ENCODE measurements at regions not wholly inside any gene's neighbourhood (a gene's known extent, or its start where the extent isn't known, plus 50 kb on each side); places are given as distances from the start of the nearest gene placed in this dataset.

DNA sequence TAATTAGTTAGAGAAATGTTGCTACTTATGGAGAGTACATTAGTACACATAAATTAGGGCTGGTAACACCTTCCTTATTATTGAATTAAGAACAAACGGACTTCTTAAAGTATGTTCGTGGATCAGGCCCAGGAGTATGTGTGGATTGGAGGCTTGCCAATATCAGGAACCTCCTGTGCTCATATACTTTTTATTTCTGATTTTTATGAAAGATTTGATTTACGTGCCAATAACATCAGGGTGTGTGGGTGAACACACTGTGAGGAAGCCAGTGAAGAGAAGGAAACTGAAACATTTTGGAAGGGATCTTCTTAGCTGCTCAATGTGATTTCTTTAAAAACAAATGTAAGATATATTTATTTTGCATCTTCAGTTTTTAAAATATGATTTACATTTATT lies 113.0 kb downstream of the EFEMP1 start:
- H3K79me2 ChIP-seq (ENCODE audit: control insufficient read depth, insufficient read depth, low read length), result no peaks in the 10 kb centered on the region
- ChIA-PET POLR2A (no interaction called here), CTCF (interaction anchor here (1.5 kb wide), 1 partner anchor 38 kb away, joined by 3 read pairs; no protein-coding TSS in a partner anchor), SMC1A (ENCODE audit: uncharacterized antibody, unreplicated experiment) (no interaction called here), RAD21 (ENCODE audit: unreplicated experiment) (no interaction called here)
- H4K20me1 ChIP-seq (ENCODE audit: control insufficient read depth, insufficient read depth), result no peaks in the 10 kb centered on the region
- H3K9me3 ChIP-seq (replicated peaks; ENCODE audit: control insufficient read depth, insufficient read depth, low read length), result no peaks in the 10 kb centered on the region
- no peak overlapping the region for H3K4me3 ChIP-seq
- ATAC-seq (no peak), DNase-seq (ENCODE audit: low read depth, low spot score) (no peak), FAIRE-seq (no peak)
- H2AFZ ChIP-seq (ENCODE audit: control insufficient read depth, low read depth, low read length), result no peak overlapping the region
- H3K4me1 ChIP-seq (ENCODE audit: control insufficient read depth, insufficient read depth, low read length), result no peaks in the 10 kb centered on the region
- H3K4me2 ChIP-seq (ENCODE audit: control insufficient read depth, insufficient read depth), result no peak overlapping the region
- BruUV-seq (replicated peaks), result no TSS peak
- in situ Hi-C loops (cut with MboI), result no loop called here
- WGBS (ENCODE audit: insufficient coverage, insufficient replicate concordance, low lambda C conversion rate, missing lambda C conversion rate), result 0% methylated on average over 3 of the region's 3 CpGs
- intact Hi-C loops (cut with micrococcal nuclease; ENCODE audit: unreplicated experiment), result no loop called here
- H3K27ac ChIP-seq (ENCODE audit: control insufficient read depth, insufficient read depth), result no peak overlapping the region
- no peak overlapping the region for H3K9ac ChIP-seq (ENCODE audit: control insufficient read depth, insufficient read depth, low read length)
- H3K36me3 ChIP-seq (ENCODE audit: control insufficient read depth in 2 of 2, insufficient read depth in 2 of 2, low read length in 1 of 2), result no peaks in the 10 kb centered on the region
- H3K27me3 ChIP-seq (replicated peaks in 1 of 2; ENCODE audit: control insufficient read depth in 2 of 2, insufficient read depth in 2 of 2, low read length in 1 of 2), result no peaks in the 10 kb centered on the region; a peak in 1 of 4 replicates
- TF ChIP-seq ZNF384 (IDR thresholded peaks at IDR 0.05; ENCODE audit: borderline replicate concordance, low read depth, low read length) (no peak), LARP7 (IDR thresholded peaks at IDR 0.05) (no peak), PAX8 (IDR thresholded peaks at IDR 0.05) (no peak), RB1 (IDR thresholded peaks at IDR 0.05; ENCODE audit: borderline replicate concordance) (no peak), KDM1A (IDR thresholded peaks at IDR 0.05; ENCODE audit: borderline replicate concordance) (no peak), MYB (IDR thresholded peaks at IDR 0.05; ENCODE audit: borderline replicate concordance, low read depth, low read length) (no peak), DPF2 (IDR thresholded peaks at IDR 0.05) (no peak), STAT3 (IDR thresholded peaks at IDR 0.05; ENCODE audit: low read depth, low read length) (no peak), MEF2A (IDR thresholded peaks at IDR 0.05; ENCODE audit: insufficient read depth, low read depth, low read length) (no peak), CHD1 (IDR thresholded peaks at IDR 0.05; ENCODE audit: low read depth, low read length) (no peak)
- TF ChIP-seq, protein P1, sequence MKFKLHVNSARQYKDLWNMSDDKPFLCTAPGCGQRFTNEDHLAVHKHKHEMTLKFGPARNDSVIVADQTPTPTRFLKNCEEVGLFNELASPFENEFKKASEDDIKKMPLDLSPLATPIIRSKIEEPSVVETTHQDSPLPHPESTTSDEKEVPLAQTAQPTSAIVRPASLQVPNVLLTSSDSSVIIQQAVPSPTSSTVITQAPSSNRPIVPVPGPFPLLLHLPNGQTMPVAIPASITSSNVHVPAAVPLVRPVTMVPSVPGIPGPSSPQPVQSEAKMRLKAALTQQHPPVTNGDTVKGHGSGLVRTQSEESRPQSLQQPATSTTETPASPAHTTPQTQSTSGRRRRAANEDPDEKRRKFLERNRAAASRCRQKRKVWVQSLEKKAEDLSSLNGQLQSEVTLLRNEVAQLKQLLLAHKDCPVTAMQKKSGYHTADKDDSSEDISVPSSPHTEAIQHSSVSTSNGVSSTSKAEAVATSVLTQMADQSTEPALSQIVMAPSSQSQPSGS (IDR thresholded peaks at IDR 0.05; ENCODE audit: low read length), result no peak
- TF ChIP-seq, protein P2, sequence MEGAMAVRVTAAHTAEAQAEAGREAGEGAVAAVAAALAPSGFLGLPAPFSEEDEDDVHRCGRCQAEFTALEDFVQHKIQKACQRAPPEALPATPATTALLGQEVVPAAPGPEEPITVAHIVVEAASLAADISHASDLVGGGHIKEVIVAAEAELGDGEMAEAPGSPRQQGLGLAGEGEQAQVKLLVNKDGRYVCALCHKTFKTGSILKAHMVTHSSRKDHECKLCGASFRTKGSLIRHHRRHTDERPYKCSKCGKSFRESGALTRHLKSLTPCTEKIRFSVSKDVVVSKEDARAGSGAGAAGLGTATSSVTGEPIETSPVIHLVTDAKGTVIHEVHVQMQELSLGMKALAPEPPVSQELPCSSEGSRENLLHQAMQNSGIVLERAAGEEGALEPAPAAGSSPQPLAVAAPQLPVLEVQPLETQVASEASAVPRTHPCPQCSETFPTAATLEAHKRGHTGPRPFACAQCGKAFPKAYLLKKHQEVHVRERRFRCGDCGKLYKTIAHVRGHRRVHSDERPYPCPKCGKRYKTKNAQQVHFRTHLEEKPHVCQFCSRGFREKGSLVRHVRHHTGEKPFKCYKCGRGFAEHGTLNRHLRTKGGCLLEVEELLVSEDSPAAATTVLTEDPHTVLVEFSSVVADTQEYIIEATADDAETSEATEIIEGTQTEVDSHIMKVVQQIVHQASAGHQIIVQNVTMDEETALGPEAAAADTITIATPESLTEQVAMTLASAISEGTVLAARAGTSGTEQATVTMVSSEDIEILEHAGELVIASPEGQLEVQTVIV (IDR thresholded peaks at IDR 0.05; ENCODE audit: borderline replicate concordance, partially characterized antibody), result no peak
- TF ChIP-seq, protein P3, sequence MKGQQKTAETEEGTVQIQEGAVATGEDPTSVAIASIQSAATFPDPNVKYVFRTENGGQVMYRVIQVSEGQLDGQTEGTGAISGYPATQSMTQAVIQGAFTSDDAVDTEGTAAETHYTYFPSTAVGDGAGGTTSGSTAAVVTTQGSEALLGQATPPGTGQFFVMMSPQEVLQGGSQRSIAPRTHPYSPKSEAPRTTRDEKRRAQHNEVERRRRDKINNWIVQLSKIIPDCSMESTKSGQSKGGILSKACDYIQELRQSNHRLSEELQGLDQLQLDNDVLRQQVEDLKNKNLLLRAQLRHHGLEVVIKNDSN (IDR thresholded peaks at IDR 0.05; ENCODE audit: borderline replicate concordance, extremely low read length, insufficient read depth, low read depth, low read length), result no peak
